ENCODE measurements at regions not wholly inside any gene's neighbourhood (a gene's known extent, or its start where the extent isn't known, plus 50 kb on each side); places are given as distances from the start of the nearest gene placed in this dataset.
"Not testable (repeated sequence)": the region's sequence is repeated elsewhere in the genome, so short reads cannot be mapped to it uniquely, and the experiment has no call there.

GRCh38 chr14:106346534-106347290, 820.3 kb downstream of the TMEM121 start:
- Histone ChIP-seq H3K4me3 (no peak overlapping the region), H3K27me3 (replicated peaks; ENCODE audit: insufficient read depth) (no peaks in the 10 kb centered on the region), H3K36me3 (no peaks in the 10 kb centered on the region), H3K4me1 (ENCODE audit: control insufficient read depth in 1 of 2, low read depth in 2 of 2) (no peaks in the 10 kb centered on the region), H3K27ac (no peak overlapping the region), H3K9me3 (no peaks in the 10 kb centered on the region)
- no peak for DNase-seq (ENCODE audit: low spot score)
- TF ChIP-seq, protein P1, sequence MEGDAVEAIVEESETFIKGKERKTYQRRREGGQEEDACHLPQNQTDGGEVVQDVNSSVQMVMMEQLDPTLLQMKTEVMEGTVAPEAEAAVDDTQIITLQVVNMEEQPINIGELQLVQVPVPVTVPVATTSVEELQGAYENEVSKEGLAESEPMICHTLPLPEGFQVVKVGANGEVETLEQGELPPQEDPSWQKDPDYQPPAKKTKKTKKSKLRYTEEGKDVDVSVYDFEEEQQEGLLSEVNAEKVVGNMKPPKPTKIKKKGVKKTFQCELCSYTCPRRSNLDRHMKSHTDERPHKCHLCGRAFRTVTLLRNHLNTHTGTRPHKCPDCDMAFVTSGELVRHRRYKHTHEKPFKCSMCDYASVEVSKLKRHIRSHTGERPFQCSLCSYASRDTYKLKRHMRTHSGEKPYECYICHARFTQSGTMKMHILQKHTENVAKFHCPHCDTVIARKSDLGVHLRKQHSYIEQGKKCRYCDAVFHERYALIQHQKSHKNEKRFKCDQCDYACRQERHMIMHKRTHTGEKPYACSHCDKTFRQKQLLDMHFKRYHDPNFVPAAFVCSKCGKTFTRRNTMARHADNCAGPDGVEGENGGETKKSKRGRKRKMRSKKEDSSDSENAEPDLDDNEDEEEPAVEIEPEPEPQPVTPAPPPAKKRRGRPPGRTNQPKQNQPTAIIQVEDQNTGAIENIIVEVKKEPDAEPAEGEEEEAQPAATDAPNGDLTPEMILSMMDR (IDR thresholded peaks at IDR 0.05) = no peak
- ATAC-seq (ENCODE audit: insufficient number of reproducible peaks, low FRiP score, low read depth) = no peak

DNA sequence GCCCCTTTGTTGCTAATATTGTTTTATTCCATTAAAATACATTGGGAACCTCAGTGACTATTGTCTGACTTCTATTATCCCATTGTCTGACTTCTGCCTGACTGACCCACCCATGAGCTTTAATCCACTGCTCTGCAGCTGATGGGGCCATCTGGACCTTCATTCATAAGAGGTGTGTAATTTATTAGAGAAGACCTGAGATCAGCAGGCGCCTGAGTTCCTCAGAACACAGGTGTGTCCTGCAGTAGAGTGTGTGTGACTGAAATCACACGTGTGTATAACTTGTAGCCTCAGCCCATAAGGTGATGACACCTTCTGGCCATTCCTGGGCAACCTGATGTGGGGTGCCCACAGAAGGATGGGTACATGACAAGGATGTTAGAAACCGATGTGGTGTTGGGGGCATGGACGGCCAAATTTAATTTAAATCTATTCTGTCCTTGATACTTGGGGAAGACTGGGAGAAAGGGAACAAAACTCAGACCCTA, 821.0 kb downstream of the TMEM121 start:
- no peak for DNase-seq (ENCODE audit: low spot score)
- H3K36me3 ChIP-seq = no peaks in the 10 kb centered on the region
- TF ChIP-seq, protein P1 (IDR thresholded peaks at IDR 0.05) = no peak
- no peaks in the 10 kb centered on the region for H3K27me3 ChIP-seq (replicated peaks; ENCODE audit: insufficient read depth)
- H3K4me1 ChIP-seq (ENCODE audit: control insufficient read depth in 1 of 2, low read depth in 2 of 2) = no peaks in the 10 kb centered on the region
- H3K27ac ChIP-seq = no peak overlapping the region
- H3K9me3 ChIP-seq = no peaks in the 10 kb centered on the region
- ATAC-seq (ENCODE audit: insufficient number of reproducible peaks, low FRiP score, low read depth) = no peak
- H3K4me3 ChIP-seq = no peak overlapping the region

GRCh38 chr14:106347890-106348755, 821.7 kb downstream of the TMEM121 start:
- H3K4me3 ChIP-seq = no peak overlapping the region
- no peak overlapping the region for H3K27ac ChIP-seq
- no peak for ATAC-seq (ENCODE audit: insufficient number of reproducible peaks, low FRiP score, low read depth)
- TF ChIP-seq, protein P1 (IDR thresholded peaks at IDR 0.05) = no peak
- no peaks in the 10 kb centered on the region for H3K36me3 ChIP-seq
- H3K27me3 ChIP-seq (replicated peaks; ENCODE audit: insufficient read depth) = no peaks in the 10 kb centered on the region
- no peaks in the 10 kb centered on the region for H3K4me1 ChIP-seq (ENCODE audit: control insufficient read depth in 1 of 2, low read depth in 2 of 2)
- no peaks in the 10 kb centered on the region for H3K9me3 ChIP-seq
- no peak for DNase-seq (ENCODE audit: low spot score)

DNA sequence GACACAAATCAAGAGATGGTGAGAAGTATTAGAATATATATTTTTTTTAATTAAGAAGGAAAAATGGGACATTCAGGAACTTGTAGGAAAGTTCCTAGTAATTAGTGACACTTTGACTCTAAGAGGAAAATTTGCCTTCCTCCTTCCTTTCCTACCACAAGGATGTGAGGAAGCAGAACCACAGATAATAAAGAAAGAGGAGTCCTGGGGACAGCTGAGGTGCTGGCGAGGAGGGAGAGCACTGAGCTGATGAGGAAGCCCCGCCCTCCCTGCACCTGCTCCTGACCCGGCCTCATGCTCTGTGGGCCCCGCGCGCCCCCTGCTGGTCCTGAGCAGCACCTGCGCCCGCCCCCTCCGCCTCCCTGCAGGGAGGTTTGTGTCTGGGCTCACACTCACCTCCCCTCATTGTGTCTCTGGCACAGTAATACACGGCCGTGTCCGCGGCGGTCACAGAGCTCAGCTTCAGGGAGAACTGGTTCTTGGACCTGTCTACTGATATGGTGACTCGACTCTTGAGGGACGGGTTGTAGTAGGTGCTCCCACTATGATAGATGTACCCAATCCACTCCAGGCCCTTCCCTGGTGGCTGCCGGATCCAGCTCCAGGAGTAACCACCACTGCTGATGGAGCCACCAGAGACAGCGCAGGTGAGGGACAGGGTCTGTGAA, 822.6 kb downstream of the TMEM121 start:
- not testable (repeated sequence) for H3K36me3 ChIP-seq; ATAC-seq (ENCODE audit: insufficient number of reproducible peaks, low FRiP score, low read depth); H3K27ac ChIP-seq; H3K4me1 ChIP-seq (ENCODE audit: control insufficient read depth in 1 of 2, low read depth in 2 of 2); H3K9me3 ChIP-seq; H3K4me3 ChIP-seq; DNase-seq (ENCODE audit: low spot score); H3K27me3 ChIP-seq (replicated peaks; ENCODE audit: insufficient read depth)

GRCh38 chr14:106349678-106350457, 823.5 kb downstream of the TMEM121 start:
- H3K4me1 ChIP-seq (ENCODE audit: control insufficient read depth in 1 of 2, low read depth in 2 of 2); H3K4me3 ChIP-seq; H3K9me3 ChIP-seq; ATAC-seq (ENCODE audit: insufficient number of reproducible peaks, low FRiP score, low read depth); DNase-seq (ENCODE audit: low spot score); H3K27me3 ChIP-seq (replicated peaks; ENCODE audit: insufficient read depth); H3K27ac ChIP-seq; H3K36me3 ChIP-seq: not testable (repeated sequence)

- not testable (repeated sequence) for DNase-seq (ENCODE audit: low spot score); H3K36me3 ChIP-seq; ATAC-seq (ENCODE audit: insufficient number of reproducible peaks, low FRiP score, low read depth); H3K9me3 ChIP-seq; H3K27me3 ChIP-seq (replicated peaks; ENCODE audit: insufficient read depth); H3K4me1 ChIP-seq (ENCODE audit: control insufficient read depth in 1 of 2, low read depth in 2 of 2); H3K4me3 ChIP-seq; H3K27ac ChIP-seq
Measured at GRCh38 chr14:106355007-106355791, 828.8 kb downstream of the TMEM121 start.

- not testable (repeated sequence) for ATAC-seq (ENCODE audit: insufficient number of reproducible peaks, low FRiP score, low read depth)
Measured at GRCh38 chr14:106355881-106356642, 829.7 kb downstream of the TMEM121 start.

DNA sequence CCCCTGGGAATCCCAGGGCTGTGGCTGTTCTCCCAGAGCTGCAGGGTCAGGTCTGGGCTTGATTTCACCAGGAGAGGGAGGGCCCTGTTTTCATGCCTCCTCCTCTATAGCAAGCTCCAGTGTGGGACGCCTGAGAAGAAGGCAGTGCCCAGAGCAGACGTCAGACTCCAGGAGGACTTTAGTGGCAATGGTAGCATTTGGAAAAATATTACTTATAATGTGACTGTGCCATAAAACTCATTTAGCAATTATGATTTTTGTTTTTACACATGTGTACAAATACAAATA, 830.2 kb downstream of the TMEM121 start:
- not testable (repeated sequence) for H3K4me3 ChIP-seq; H3K36me3 ChIP-seq; H3K27ac ChIP-seq; DNase-seq (ENCODE audit: low spot score); H3K27me3 ChIP-seq (replicated peaks; ENCODE audit: insufficient read depth); H3K9me3 ChIP-seq; H3K4me1 ChIP-seq (ENCODE audit: control insufficient read depth in 1 of 2, low read depth in 2 of 2); ATAC-seq (ENCODE audit: insufficient number of reproducible peaks, low FRiP score, low read depth)

More at GRCh38 chr14:106355881-106356642, 829.7 kb downstream of the TMEM121 start:
- not testable (repeated sequence) for DNase-seq (ENCODE audit: low spot score); H3K9me3 ChIP-seq; H3K4me3 ChIP-seq; H3K36me3 ChIP-seq; H3K27ac ChIP-seq; H3K4me1 ChIP-seq (ENCODE audit: control insufficient read depth in 1 of 2, low read depth in 2 of 2); H3K27me3 ChIP-seq (replicated peaks; ENCODE audit: insufficient read depth)
